DOHH2 (cell line): ENCODE measurements at regions not wholly inside any gene's neighbourhood (a gene's known extent, or its start where the extent isn't known, plus 50 kb on each side); places are given as distances from the start of the nearest gene placed in this dataset.

Experiments used
- EZH2phosphoT487 ChIP-seq: fragments of 200-600 bp; sonication (generic); IDR thresholded peaks from 2 replicates; pipeline ENCODE4 v1.6.1; 2017; ENCODE audit warnings: borderline replicate concordance, mild to moderate bottlenecking, antibody characterized with exemption, low read length, moderate library complexity, mixed read lengths
- TF ChIP-seq, protein P1 (sequence below): fragments of 200-600 bp; sonication (generic); IDR thresholded peaks from one replicate; pipeline ENCODE4 v1.5.1; 2014; ENCODE audit warnings: antibody characterized with exemption, mild to moderate bottlenecking, low read depth, low read length; ENCODE audit not compliant: poor library complexity, severe bottlenecking

DNA sequence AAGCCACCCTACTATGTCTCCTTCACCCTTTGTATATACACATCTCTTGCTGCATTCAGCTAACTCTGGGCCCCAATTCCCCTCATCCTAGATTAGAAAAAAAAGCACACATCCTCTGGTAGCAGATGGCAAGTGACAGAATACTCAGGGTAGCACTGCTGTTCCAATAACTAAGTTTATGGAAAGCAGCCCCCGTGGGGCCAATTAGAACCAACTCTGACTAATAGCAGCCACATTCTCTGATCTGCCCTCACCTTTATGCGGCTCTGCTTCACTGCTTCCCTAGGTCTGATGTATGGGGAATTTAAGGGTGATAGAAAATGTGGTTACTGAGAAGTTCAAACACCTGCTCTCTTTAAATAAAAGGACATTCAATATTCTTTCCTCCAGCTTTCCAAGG lies 74.9 kb upstream of the SETMAR start:
- TF ChIP-seq, protein P1, sequence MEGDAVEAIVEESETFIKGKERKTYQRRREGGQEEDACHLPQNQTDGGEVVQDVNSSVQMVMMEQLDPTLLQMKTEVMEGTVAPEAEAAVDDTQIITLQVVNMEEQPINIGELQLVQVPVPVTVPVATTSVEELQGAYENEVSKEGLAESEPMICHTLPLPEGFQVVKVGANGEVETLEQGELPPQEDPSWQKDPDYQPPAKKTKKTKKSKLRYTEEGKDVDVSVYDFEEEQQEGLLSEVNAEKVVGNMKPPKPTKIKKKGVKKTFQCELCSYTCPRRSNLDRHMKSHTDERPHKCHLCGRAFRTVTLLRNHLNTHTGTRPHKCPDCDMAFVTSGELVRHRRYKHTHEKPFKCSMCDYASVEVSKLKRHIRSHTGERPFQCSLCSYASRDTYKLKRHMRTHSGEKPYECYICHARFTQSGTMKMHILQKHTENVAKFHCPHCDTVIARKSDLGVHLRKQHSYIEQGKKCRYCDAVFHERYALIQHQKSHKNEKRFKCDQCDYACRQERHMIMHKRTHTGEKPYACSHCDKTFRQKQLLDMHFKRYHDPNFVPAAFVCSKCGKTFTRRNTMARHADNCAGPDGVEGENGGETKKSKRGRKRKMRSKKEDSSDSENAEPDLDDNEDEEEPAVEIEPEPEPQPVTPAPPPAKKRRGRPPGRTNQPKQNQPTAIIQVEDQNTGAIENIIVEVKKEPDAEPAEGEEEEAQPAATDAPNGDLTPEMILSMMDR = no peak
- TF ChIP-seq EZH2phosphoT487 = no peak
